HG03432 (cell line): ENCODE measurements at regions not wholly inside any gene's neighbourhood (a gene's known extent, or its start where the extent isn't known, plus 50 kb on each side); places are given as distances from the start of the nearest gene placed in this dataset.

ENCODE experiments used
- ATAC-seq: cut with Tn5 transposase; IDR thresholded peaks from one replicate; pipeline ENCODE4 v1.9.1; 2021; ENCODE audit warnings: mild to moderate bottlenecking, moderate library complexity; ENCODE audit not compliant: unreplicated experiment

DNA sequence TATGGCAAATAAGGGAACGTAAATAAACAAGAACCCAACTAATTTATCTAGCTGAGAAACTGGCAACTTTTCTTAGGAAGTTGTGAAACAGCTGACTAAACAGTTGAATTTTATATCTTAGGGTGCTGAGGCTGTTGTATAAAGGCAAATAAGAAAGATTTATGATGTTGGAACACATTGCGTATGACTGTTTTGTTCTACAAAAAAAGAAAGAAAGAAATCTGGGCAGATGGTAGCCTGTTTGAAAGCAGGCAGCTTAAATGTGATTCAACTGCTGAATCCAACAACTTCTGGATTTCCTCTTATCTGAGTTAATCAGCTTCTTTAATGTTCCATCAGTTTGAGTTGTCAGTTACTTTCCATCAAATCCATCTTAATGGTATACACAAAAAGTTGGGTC, 214.5 kb downstream of the SNX13 start:
- no peak for ATAC-seq

DNA sequence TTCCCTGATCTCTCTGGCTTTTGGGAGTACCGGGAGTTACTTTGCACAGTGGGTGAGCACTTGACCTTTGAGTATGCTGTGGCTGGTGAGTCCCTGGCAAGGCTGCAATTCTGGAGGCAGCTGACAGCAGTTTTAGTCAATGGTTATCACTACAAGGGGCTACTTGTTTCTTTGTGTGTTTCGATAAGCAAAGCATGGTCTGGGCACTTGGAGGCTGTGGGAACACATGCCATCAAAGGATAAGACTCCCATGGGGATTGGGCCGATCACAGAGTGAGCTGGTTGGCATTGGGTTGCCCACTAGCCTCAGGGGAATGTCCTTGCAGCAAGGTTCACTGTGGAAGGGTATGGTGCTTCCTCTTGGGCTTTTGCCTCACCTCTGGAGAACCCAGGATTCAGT, 208.2 kb downstream of the SNX13 start:
- ATAC-seq, result no peak
